ENCODE measurements at regions not wholly inside any gene's neighbourhood (a gene's known extent, or its start where the extent isn't known, plus 50 kb on each side); places are given as distances from the start of the nearest gene placed in this dataset.

- no peak overlapping the region for H3K4me2 ChIP-seq
- WGBS (ENCODE audit: low lambda C conversion rate, missing lambda C conversion rate) = 67% methylated on average over 2 of the region's 2 CpGs
- H2AFZ ChIP-seq = no peak overlapping the region
- H3K27me3 ChIP-seq = no peaks in the 10 kb centered on the region
- no peaks in the 10 kb centered on the region for H3K9me3 ChIP-seq (ENCODE audit: low read depth)
- no peaks in the 10 kb centered on the region for H3K9me2 ChIP-seq (replicated peaks; ENCODE audit: insufficient read depth)
- H3K36me3 ChIP-seq (replicated peaks; ENCODE audit: insufficient read depth, low read depth) = no peaks in the 10 kb centered on the region
- DNase-seq (ENCODE audit: low spot score) = no peak
- no peak overlapping the region for H3K27ac ChIP-seq
- no peaks in the 10 kb centered on the region for H4K20me1 ChIP-seq (ENCODE audit: insufficient read depth, poor library complexity, severe bottlenecking)
- no peaks in the 10 kb centered on the region for H3K4me1 ChIP-seq (ENCODE audit: insufficient read depth)
- H3K79me2 ChIP-seq = no peaks in the 10 kb centered on the region
- no peak overlapping the region for H3K4me3 ChIP-seq
- TF ChIP-seq, protein P1, sequence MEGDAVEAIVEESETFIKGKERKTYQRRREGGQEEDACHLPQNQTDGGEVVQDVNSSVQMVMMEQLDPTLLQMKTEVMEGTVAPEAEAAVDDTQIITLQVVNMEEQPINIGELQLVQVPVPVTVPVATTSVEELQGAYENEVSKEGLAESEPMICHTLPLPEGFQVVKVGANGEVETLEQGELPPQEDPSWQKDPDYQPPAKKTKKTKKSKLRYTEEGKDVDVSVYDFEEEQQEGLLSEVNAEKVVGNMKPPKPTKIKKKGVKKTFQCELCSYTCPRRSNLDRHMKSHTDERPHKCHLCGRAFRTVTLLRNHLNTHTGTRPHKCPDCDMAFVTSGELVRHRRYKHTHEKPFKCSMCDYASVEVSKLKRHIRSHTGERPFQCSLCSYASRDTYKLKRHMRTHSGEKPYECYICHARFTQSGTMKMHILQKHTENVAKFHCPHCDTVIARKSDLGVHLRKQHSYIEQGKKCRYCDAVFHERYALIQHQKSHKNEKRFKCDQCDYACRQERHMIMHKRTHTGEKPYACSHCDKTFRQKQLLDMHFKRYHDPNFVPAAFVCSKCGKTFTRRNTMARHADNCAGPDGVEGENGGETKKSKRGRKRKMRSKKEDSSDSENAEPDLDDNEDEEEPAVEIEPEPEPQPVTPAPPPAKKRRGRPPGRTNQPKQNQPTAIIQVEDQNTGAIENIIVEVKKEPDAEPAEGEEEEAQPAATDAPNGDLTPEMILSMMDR (IDR thresholded peaks at IDR 0.05; ENCODE audit: poor library complexity) = no peak
- TF ChIP-seq EZH2 (IDR thresholded peaks at IDR 0.05; ENCODE audit: borderline replicate concordance) (no peak), EZH2phosphoT487 (IDR thresholded peaks at IDR 0.05; ENCODE audit: low read depth, severe bottlenecking, unreplicated experiment) (no peak)
Observed at GRCh38 chrX:6961286-6962005, 186.1 kb upstream of the STS start.

DNA sequence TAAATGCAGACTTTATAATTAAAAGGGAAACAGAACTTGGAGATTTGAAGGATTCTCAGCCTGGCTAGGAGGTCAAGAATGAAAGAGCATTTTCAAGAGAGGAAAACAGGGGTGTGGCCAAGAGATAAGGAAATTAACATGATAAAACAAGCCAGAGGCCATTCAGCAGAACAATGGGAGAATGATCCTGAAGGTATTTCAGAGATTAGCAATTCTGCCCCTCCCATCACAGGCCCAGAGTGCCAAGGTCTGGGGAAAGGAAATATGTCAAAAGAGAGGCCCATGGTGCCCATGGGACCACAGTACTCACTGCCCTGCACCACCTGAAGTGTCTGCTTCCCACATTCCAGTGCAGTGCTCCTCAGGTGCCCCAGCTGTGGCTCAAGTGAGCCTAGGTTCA is 188.5 kb upstream of the STS start:
- Histone ChIP-seq H2AFZ (no peak overlapping the region), H3K27ac (no peak overlapping the region), H3K4me1 (ENCODE audit: insufficient read depth) (no peaks in the 10 kb centered on the region), H4K20me1 (ENCODE audit: insufficient read depth, poor library complexity, severe bottlenecking) (no peaks in the 10 kb centered on the region), H3K9me2 (replicated peaks; ENCODE audit: insufficient read depth) (no peaks in the 10 kb centered on the region), H3K4me2 (no peak overlapping the region), H3K4me3 (no peak overlapping the region), H3K27me3 (no peaks in the 10 kb centered on the region), H3K79me2 (no peaks in the 10 kb centered on the region), H3K36me3 (replicated peaks; ENCODE audit: insufficient read depth, low read depth) (no peaks in the 10 kb centered on the region), H3K9me3 (ENCODE audit: low read depth) (no peaks in the 10 kb centered on the region)
- no peak for DNase-seq (ENCODE audit: low spot score)
- TF ChIP-seq EZH2phosphoT487 (IDR thresholded peaks at IDR 0.05; ENCODE audit: low read depth, severe bottlenecking, unreplicated experiment) (no peak), EZH2 (IDR thresholded peaks at IDR 0.05; ENCODE audit: borderline replicate concordance) (no peak)
- TF ChIP-seq, protein P1 (IDR thresholded peaks at IDR 0.05; ENCODE audit: poor library complexity) = no peak

- no peak overlapping the region for H2AFZ ChIP-seq
- no peak overlapping the region for H3K27ac ChIP-seq
- TF ChIP-seq, protein P1 (IDR thresholded peaks at IDR 0.05; ENCODE audit: poor library complexity) = no peak
- TF ChIP-seq EZH2 (IDR thresholded peaks at IDR 0.05; ENCODE audit: borderline replicate concordance) = no peak
- no peak for TF ChIP-seq EZH2phosphoT487 (IDR thresholded peaks at IDR 0.05; ENCODE audit: low read depth, severe bottlenecking, unreplicated experiment)
- 21% methylated on average over 1 of the region's 1 CpG for WGBS (ENCODE audit: low lambda C conversion rate, missing lambda C conversion rate)
- no peaks in the 10 kb centered on the region for H3K27me3 ChIP-seq
- no peaks in the 10 kb centered on the region for H3K36me3 ChIP-seq (replicated peaks; ENCODE audit: insufficient read depth, low read depth)
- no peaks in the 10 kb centered on the region for H3K9me2 ChIP-seq (replicated peaks; ENCODE audit: insufficient read depth)
- no peaks in the 10 kb centered on the region for H3K79me2 ChIP-seq
- H3K4me1 ChIP-seq (ENCODE audit: insufficient read depth) = no peaks in the 10 kb centered on the region
- no peak overlapping the region for H3K4me2 ChIP-seq
- no peaks in the 10 kb centered on the region for H4K20me1 ChIP-seq (ENCODE audit: insufficient read depth, poor library complexity, severe bottlenecking)
- H3K9me3 ChIP-seq (ENCODE audit: low read depth) = no peaks in the 10 kb centered on the region
- H3K4me3 ChIP-seq = no peak overlapping the region
- no peak for DNase-seq (ENCODE audit: low spot score)
Observed at GRCh38 chrX:6954836-6955235, 192.7 kb upstream of the STS start.

Data from hepatocyte (in vitro differentiated cells).